GM12873 (cell line): ENCODE measurements at regions not wholly inside any gene's neighbourhood (a gene's known extent, or its start where the extent isn't known, plus 50 kb on each side); places are given as distances from the start of the nearest gene placed in this dataset.

Experiments
- CTCF ChIP-seq: IDR thresholded peaks from 2 replicates; pipeline ENCODE4 v1.5.1; 2012; ENCODE audit warnings: low read depth, mild to moderate bottlenecking, moderate library complexity, low read length, control low read depth; ENCODE audit not compliant: insufficient read depth; ENCODE audit errors: missing control alignments

GRCh38 chr11:92067016-92067415, 157.6 kb upstream of the FAT3 start:
- TF ChIP-seq CTCF = no peak

DNA sequence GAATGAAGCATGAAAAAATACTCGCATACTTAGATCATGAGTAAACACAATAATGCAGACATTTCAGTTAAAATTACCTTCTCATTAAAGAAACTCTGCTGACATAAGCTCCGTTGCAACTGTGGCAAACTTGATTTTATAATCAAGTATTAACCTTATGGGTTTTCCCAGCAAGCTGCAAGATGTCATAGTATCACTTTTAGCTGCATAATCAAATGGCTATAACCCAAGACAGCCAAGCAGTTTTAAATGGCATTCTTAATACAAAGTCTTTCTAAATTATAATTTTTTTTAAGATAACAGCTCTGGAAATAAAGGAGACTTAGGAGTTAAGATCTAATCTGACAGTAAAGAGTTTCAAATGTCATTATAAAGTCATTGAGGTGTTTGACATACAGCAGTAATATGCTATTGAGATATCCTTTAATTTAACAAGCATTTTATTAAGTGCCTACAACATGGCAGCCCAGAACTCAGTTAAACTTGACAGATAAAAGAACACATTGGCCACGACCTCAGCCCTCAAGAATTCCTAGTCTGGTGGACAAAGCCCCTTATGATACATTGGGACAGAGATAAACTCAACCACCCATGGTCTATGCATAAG, 163.1 kb upstream of the FAT3 start:
- no peak for TF ChIP-seq CTCF

DNA sequence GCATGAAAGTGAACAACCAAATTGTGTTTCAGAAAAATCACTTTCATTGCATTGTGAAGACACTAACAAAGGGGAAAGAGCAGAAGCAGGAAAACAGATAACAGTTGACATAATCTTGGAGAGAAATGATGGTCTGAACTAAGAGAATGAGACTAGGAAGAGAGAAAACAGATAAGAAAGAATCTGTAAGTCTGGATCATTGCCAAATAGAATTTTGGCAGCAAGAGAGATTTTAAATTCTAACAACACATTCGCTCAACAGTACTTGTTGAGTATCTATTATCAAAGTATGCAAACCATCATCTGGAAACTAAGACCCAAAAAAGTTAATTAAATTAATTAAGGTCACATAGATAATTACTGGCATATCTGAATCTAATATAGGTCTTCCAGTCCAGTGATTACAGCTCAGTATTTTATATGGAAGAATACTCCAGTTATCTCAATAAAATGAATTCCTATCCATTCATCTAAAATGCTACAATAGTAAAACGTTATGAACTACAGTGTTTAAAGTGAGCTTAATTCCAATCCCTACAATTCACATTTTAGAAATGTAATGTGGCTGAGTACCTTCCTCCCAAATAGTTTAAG, 166.7 kb upstream of the FAT3 start:
- no peak for TF ChIP-seq CTCF

DNA sequence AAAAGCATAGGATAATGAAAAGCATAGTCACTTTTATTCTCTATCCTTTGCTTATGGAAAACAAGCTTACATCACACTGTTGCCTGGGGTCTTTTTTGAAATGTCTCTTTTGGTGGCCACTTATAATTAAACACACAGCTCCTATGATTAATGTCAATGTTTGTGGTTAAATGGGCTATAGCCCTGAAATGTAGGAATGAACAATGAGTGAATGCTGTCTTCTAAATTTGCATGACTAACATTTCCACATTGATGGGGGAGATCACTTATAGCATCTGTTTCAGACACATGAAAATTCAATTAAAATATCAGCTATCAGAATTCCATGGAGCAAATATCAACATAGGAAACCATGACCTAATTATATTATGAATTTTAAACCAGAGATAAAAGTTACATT, 171.4 kb upstream of the FAT3 start:
- no peak for TF ChIP-seq CTCF

GRCh38 chr11:92050305-92050704, 174.3 kb upstream of the FAT3 start:
- no peak for TF ChIP-seq CTCF

DNA sequence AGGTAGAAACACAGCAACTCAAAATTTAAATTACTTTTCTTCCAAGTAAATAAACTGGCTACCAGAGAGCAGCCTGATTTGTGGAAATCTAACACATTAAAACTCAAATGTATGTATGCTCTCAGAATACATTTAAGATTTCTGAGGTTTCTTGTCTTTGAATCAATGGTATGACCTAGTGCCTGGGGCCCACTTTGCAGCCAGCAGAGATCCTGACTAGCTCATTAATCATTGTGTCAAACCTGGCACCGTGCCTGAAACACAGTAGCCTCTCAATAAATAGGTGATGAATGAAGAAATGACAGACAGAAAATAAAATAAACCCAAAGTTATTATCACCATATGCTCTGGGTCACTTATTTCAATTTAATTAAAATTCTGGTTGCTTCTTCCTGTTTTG, 176.2 kb upstream of the FAT3 start:
- TF ChIP-seq CTCF = no peak

GRCh38 chr11:92046103-92046502, 178.5 kb upstream of the FAT3 start:
- no peak for TF ChIP-seq CTCF
